Mesenchymal stem cell (in vitro differentiated cells and primary cell): ENCODE measurements at regions not wholly inside any gene's neighbourhood (a gene's known extent, or its start where the extent isn't known, plus 50 kb on each side); places are given as distances from the start of the nearest gene placed in this dataset.

Experiments used
- DNase-seq: peaks from one replicate; pipeline ENCODE4 v3.0.0-alpha.2; 2013
- H2AFZ ChIP-seq: one replicate; pipeline ENCODE4 v1.6.1; 2013; ENCODE audit warnings: low read depth, mild to moderate bottlenecking, control low read depth, inconsistent platforms, low read length, moderate library complexity
- H2AK5ac ChIP-seq: 2 replicates; pipeline ENCODE4 v1.6.1; 2013; ENCODE audit warnings: low read length, moderate library complexity, mild to moderate bottlenecking, inconsistent platforms; ENCODE audit not compliant: severe bottlenecking
- H2BK120ac ChIP-seq: one replicate; pipeline ENCODE4 v1.6.1; 2013; ENCODE audit warnings: low read depth, mild to moderate bottlenecking, inconsistent platforms, low read length, moderate library complexity
- H2BK12ac ChIP-seq, 2 experiments: one replicate each; pipeline ENCODE4 v1.6.1; 2013; ENCODE audit warnings: inconsistent platforms in 2 of 2, low read length in 2 of 2, mild to moderate bottlenecking in 2 of 2, moderate library complexity in 2 of 2, control low read depth in 1 of 2
- H2BK15ac ChIP-seq: one replicate; pipeline ENCODE4 v1.6.1; 2013; ENCODE audit warnings: mild to moderate bottlenecking, low read depth, inconsistent platforms; ENCODE audit not compliant: poor library complexity, severe bottlenecking
- H2BK5ac ChIP-seq: 2 replicates; pipeline ENCODE4 v1.6.1; 2013; ENCODE audit warnings: low read depth, mild to moderate bottlenecking, low read length, control low read depth, inconsistent platforms; ENCODE audit not compliant: poor library complexity, severe bottlenecking
- H3K14ac ChIP-seq, 2 experiments: one replicate each; pipeline ENCODE4 v1.6.1; 2013; ENCODE audit warnings: inconsistent platforms in 2 of 2, low read length in 2 of 2, control low read depth in 1 of 2, mild to moderate bottlenecking in 1 of 2, moderate library complexity in 1 of 2
- H3K18ac ChIP-seq, 2 experiments: one replicate each; pipeline ENCODE4 v1.6.1; 2013; ENCODE audit warnings: inconsistent platforms in 2 of 2, low read length in 2 of 2, control low read depth in 1 of 2, low read depth in 1 of 2, mild to moderate bottlenecking in 1 of 2
- H3K23ac ChIP-seq, 2 experiments: one replicate each; pipeline ENCODE4 v1.6.1; 2013; ENCODE audit warnings: inconsistent platforms in 2 of 2, low read length in 2 of 2, mild to moderate bottlenecking in 2 of 2, moderate library complexity in 2 of 2, control low read depth in 1 of 2
- H3K27ac ChIP-seq: 2 replicates; pipeline ENCODE4 v1.5.1; 2013; ENCODE audit warnings: mild to moderate bottlenecking, moderate library complexity, low read length, control low read depth, inconsistent platforms; ENCODE audit not compliant: poor library complexity, severe bottlenecking
- H3K27me3 ChIP-seq, 2 experiments: 2 replicates each; pipeline versions ENCODE4 v1.6.1 to v1.7.0; 2013; ENCODE audit warnings: low read length in 2 of 2, mild to moderate bottlenecking in 2 of 2, moderate library complexity in 2 of 2, control low read depth in 1 of 2, inconsistent platforms in 1 of 2; ENCODE audit not compliant: control insufficient read depth in 1 of 2, insufficient read depth in 1 of 2
- H3K36me3 ChIP-seq, 2 experiments: 2 replicates each; pipeline versions ENCODE4 v1.6.1 to v1.7.0; 2013; ENCODE audit warnings: low read length in 2 of 2, control low read depth in 1 of 2, inconsistent platforms in 1 of 2, low read depth in 1 of 2, mild to moderate bottlenecking in 1 of 2; ENCODE audit not compliant: insufficient read depth in 2 of 2, control insufficient read depth in 1 of 2
- H3K4ac ChIP-seq, 2 experiments: one replicate each; pipeline ENCODE4 v1.6.1; 2013; ENCODE audit warnings: inconsistent platforms in 2 of 2, low read length in 2 of 2, mild to moderate bottlenecking in 2 of 2, moderate library complexity in 2 of 2, control low read depth in 1 of 2, low read depth in 1 of 2
- H3K4me1 ChIP-seq: 2 replicates; pipeline ENCODE4 v1.6.1; 2013; ENCODE audit warnings: low read depth, low read length, control low read depth; ENCODE audit not compliant: control insufficient read depth, insufficient read depth
- H3K4me2 ChIP-seq: 2 replicates; pipeline ENCODE4 v1.6.1; 2013; ENCODE audit warnings: low read length, mild to moderate bottlenecking, inconsistent platforms; ENCODE audit not compliant: poor library complexity, severe bottlenecking
- H3K4me3 ChIP-seq, 2 experiments: 2 replicates each; pipeline versions ENCODE4 v1.5.1 to v1.7.0; 2013; ENCODE audit warnings: low read length in 2 of 2, mild to moderate bottlenecking in 2 of 2, control low read depth in 1 of 2, low read depth in 1 of 2; ENCODE audit not compliant: insufficient read depth in 1 of 2
- H3K79me1 ChIP-seq: replicated peaks from 2 replicates; pipeline ENCODE4 v1.6.1; 2013; ENCODE audit warnings: mild to moderate bottlenecking, control low read depth, low read length, inconsistent platforms; ENCODE audit not compliant: poor library complexity, severe bottlenecking
- H3K9ac ChIP-seq: 2 replicates; pipeline ENCODE4 v1.7.0; 2013; ENCODE audit warnings: mild to moderate bottlenecking, low read length, moderate library complexity
- H3K9me3 ChIP-seq: 2 replicates; pipeline ENCODE4 v1.7.0; 2013; ENCODE audit warnings: mild to moderate bottlenecking, low read length; ENCODE audit not compliant: control insufficient read depth
- H4K8ac ChIP-seq: one replicate; pipeline ENCODE4 v1.6.1; 2013; ENCODE audit warnings: inconsistent platforms, mild to moderate bottlenecking, low read length, moderate library complexity
- H4K91ac ChIP-seq: one replicate; pipeline ENCODE4 v1.6.1; 2013; ENCODE audit warnings: mild to moderate bottlenecking, low read length, inconsistent platforms
- WGBS: methylation state at CpG from one replicate; pipeline ENCODE4 v1.1.7; 2013; ENCODE audit warnings: mixed read lengths; 5-methylcytosine and 5-hydroxymethylcytosine counted together

DNA sequence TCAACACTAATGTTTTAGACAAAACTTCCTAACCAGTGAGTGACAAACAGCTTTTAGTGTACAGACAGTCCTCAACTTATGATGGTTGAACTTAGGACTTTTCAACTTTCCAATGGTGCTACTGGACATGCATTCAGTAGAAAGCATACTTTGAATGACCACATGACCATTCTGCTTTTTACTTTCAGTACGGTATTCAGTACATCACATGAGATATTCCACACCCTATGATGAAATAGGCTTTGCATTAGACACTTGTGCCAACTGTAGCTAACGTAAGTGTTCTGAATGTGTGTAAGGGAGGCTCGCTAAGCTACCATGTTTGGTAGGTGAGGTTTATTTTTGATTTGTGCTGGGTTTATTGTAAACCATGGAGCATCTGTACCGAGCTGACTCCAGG, 113.7 kb downstream of the WNT7A start:
- Histone ChIP-seq H2AFZ (no peak overlapping the region), H3K27ac (no peak overlapping the region), H2BK120ac (no peak overlapping the region), H3K4me2 (no peak overlapping the region), H2BK5ac (no peak overlapping the region), H3K9me3 (peaks cover 8% of the 10 kb centered on the region), H3K79me1 (no peaks in the 10 kb centered on the region), H2BK15ac (no peak overlapping the region), H3K4me3 (no peak overlapping the region), H4K91ac (no peak overlapping the region), H3K9ac (no peak overlapping the region), H3K14ac (no peak overlapping the region), H3K23ac (no peak overlapping the region), H3K36me3 (no peaks in the 10 kb centered on the region), H3K4ac (no peak overlapping the region), H3K4me1 (peaks cover 3% of the 10 kb centered on the region), H2AK5ac (no peak overlapping the region), H3K18ac (no peak overlapping the region), H4K8ac (no peak overlapping the region), H3K27me3 (peaks cover 0 to 11% of the 10 kb centered on the region in 2 experiments), H2BK12ac (no peak overlapping the region)
- 77% methylated on average over 3 of the region's 4 CpGs for WGBS
- no peak for DNase-seq

DNA sequence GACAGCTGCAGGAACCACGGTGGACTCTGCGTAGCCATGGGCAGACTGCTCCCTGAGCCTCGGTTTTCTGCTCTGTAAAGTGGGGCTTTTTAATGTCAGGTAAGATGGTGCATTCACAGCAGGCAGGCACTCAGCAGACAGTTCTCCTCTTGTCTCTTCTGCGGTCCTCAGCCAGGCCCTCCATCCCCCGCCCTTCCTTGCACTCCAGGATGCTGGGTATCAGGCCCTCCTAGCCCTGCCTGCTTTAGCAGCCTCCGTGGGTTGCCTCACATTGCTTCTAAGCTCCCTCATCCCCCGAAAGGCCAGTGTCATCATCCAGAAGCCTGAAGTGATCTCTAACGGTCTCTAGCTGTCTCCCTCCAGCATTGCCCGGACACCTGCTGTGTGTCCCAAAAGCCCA, 115.7 kb downstream of the WNT7A start:
- WGBS, result 59% methylated on average over 9 of the region's 9 CpGs
- Histone ChIP-seq H3K9me3 (peaks cover 8% of the 10 kb centered on the region), H3K27me3 (no peaks in the 10 kb centered on the region), H2BK15ac (no peak overlapping the region), H3K18ac (no peak overlapping the region), H2AFZ (no peak overlapping the region), H2BK120ac (no peak overlapping the region), H3K4me1 (no peaks in the 10 kb centered on the region), H3K9ac (no peak overlapping the region), H2BK12ac (no peak overlapping the region), H2AK5ac (no peak overlapping the region), H3K14ac (no peak overlapping the region), H3K4me3 (no peak overlapping the region), H4K8ac (no peak overlapping the region), H3K4ac (no peak overlapping the region), H3K79me1 (no peaks in the 10 kb centered on the region), H4K91ac (no peak overlapping the region), H3K23ac (no peak overlapping the region), H3K27ac (no peak overlapping the region), H3K36me3 (no peaks in the 10 kb centered on the region), H3K4me2 (no peak overlapping the region), H2BK5ac (no peak overlapping the region)
- no peak for DNase-seq

DNA sequence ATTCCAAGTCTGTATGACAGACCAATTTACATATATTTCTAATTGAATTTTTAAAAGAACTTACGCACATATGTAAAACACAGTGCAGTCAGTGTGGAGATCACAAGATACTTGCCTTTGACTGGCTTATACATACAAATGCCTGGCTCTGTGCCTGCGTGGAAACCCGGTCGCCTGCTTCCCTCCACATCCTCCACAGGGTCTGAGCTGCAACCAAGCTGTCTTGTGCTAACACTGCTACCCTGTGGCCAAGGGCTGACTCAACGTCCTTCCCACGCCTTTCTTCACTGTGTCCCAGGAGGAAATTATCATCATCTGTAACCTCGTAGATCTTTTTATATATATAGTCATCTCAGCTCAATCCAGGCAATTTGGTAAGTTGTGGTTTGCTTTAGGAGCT, 117.0 kb downstream of the WNT7A start:
- H2AFZ ChIP-seq, result no peak overlapping the region
- H2BK12ac ChIP-seq, result no peak overlapping the region
- H2AK5ac ChIP-seq, result no peak overlapping the region
- H2BK15ac ChIP-seq, result no peak overlapping the region
- H3K79me1 ChIP-seq, result no peaks in the 10 kb centered on the region
- H4K91ac ChIP-seq, result no peak overlapping the region
- H3K14ac ChIP-seq, result no peak overlapping the region
- no peak overlapping the region for H3K23ac ChIP-seq
- no peak overlapping the region for H3K18ac ChIP-seq
- H3K27me3 ChIP-seq, result no peaks in the 10 kb centered on the region
- no peak overlapping the region for H4K8ac ChIP-seq
- 63% methylated on average over 7 of the region's 7 CpGs for WGBS
- no peak overlapping the region for H3K27ac ChIP-seq
- no peak overlapping the region for H2BK120ac ChIP-seq
- H3K4me1 ChIP-seq, result no peaks in the 10 kb centered on the region
- H3K4me2 ChIP-seq, result no peak overlapping the region
- H2BK5ac ChIP-seq, result no peak overlapping the region
- no peak overlapping the region for H3K4me3 ChIP-seq
- H3K9me3 ChIP-seq, result peaks cover 8% of the 10 kb centered on the region
- no peak for DNase-seq
- H3K9ac ChIP-seq, result no peak overlapping the region
- H3K4ac ChIP-seq, result no peak overlapping the region
- no peaks in the 10 kb centered on the region for H3K36me3 ChIP-seq

DNA sequence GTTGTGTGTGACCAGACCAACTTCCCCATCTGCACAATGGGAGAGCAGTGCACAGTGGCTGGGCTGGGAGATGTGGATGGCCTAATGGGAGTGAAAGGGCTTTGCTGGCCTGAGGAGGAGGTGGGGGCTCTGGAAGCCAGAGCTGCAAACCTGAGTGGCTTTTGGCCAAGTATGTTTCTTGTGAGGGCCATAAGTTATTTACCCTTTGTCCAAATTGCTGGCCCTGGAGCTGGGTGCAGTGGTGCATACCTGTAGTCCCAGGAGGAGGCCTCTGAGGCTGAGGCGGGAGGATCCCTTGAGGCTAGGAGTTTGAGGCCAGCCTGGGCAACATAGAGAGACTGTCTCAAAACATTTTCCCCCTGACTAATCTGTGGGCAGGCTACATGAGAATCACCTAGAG, 129.1 kb downstream of the WNT7A start:
- H2BK15ac ChIP-seq, result no peak overlapping the region
- H2AK5ac ChIP-seq, result no peak overlapping the region
- H3K9ac ChIP-seq, result no peak overlapping the region
- H3K27me3 ChIP-seq, result peaks cover 0 to 18% of the 10 kb centered on the region in 2 experiments
- no peaks in the 10 kb centered on the region for H3K36me3 ChIP-seq
- H3K79me1 ChIP-seq, result no peaks in the 10 kb centered on the region
- no peak overlapping the region for H3K27ac ChIP-seq
- no peak overlapping the region for H3K23ac ChIP-seq
- no peaks in the 10 kb centered on the region for H3K4me1 ChIP-seq
- no peak overlapping the region for H2BK120ac ChIP-seq
- no peak overlapping the region for H4K8ac ChIP-seq
- H3K14ac ChIP-seq, result no peak overlapping the region
- H2BK5ac ChIP-seq, result no peak overlapping the region
- no peak overlapping the region for H3K4me3 ChIP-seq
- H3K9me3 ChIP-seq, result peaks cover 5% of the 10 kb centered on the region
- no peak overlapping the region for H3K4ac ChIP-seq
- no peak overlapping the region for H4K91ac ChIP-seq
- 90% methylated on average over 1 of the region's 1 CpG for WGBS
- H2BK12ac ChIP-seq, result no peak overlapping the region
- H2AFZ ChIP-seq, result no peak overlapping the region
- H3K4me2 ChIP-seq, result no peak overlapping the region
- no peak overlapping the region for H3K18ac ChIP-seq
- DNase-seq, result no peak
